Mucosa of descending colon (tissue), 3 donors: ENCODE measurements at regions not wholly inside any gene's neighbourhood (a gene's known extent, or its start where the extent isn't known, plus 50 kb on each side); places are given as distances from the start of the nearest gene placed in this dataset.

ENCODE experiments used
- ATAC-seq: fragments of 200-7000 bp; cut with Tn5 transposase; one replicate; pipeline ENCODE4 v1.9.1; 2020; ENCODE audit warnings: mild to moderate bottlenecking, moderate library complexity
- DNase-seq, 3 donors: peaks; one replicate each; pipeline ENCODE4 v3.0.0-alpha.2; 2020
- H3K36me3 ChIP-seq: fragments of 200-600 bp; one replicate; pipeline ENCODE4 v1.8.0; 2021; ENCODE audit warnings: low read depth, mild to moderate bottlenecking
- H3K4me1 ChIP-seq: fragments of 200-600 bp; one replicate; pipeline ENCODE4 v1.8.0; 2021; ENCODE audit warnings: low read depth, mild to moderate bottlenecking
- H3K4me3 ChIP-seq: fragments of 200-600 bp; one replicate; pipeline ENCODE4 v1.8.0; 2021; ENCODE audit warnings: mild to moderate bottlenecking
- H3K9me3 ChIP-seq: fragments of 200-600 bp; one replicate; pipeline ENCODE4 v1.8.0; 2021; ENCODE audit warnings: mild to moderate bottlenecking
- CTCF ChIP-seq: fragments of 200-600 bp; IDR thresholded peaks from one replicate; pipeline ENCODE4 v1.8.0; 2022; ENCODE audit warnings: antibody characterized with exemption, mild to moderate bottlenecking
- intact Hi-C, 2 donors: fragments of 100-400 bp; cut with DNase I in 1 of 2; cut with micrococcal nuclease in 1 of 2; formaldehyde crosslinking; loops; one replicate each; pipeline versions ENCODE4 v1.11.0 to v1.11.1; 2022; cut with DNase I, micrococcal nuclease
- donor health status: DM: no; HTN: no; CAD: no; lungs with moderate emphysema.
- donor health status: DM: no; HTN: no; CAD: no.
- donor health status: DM: no; HTN: yes; CAD: no.

DNA sequence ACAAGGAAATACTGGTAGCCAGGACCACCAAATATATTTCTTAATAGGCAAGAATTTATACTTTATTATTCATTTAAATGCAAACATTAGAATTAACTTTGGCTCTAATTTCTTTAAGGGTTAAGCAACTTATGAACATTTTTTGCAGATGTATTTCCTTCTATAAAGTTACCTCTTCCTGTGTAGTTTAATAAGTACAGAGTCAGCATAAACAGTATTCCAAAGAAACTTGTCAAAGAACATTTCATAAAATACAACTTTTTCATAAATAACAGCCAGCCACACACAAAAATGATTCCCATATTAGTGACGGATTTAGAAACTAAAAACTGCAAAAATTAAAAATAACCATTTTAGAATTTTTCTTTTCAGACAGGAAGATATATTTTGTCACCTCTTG, 723.2 kb downstream of the KCNJ2 start:
- intact Hi-C loops = no loop called here
- H3K4me1 ChIP-seq = no peaks in the 10 kb centered on the region
- ATAC-seq = no peak
- TF ChIP-seq CTCF = no peak
- no peaks in the 10 kb centered on the region for H3K36me3 ChIP-seq
- DNase-seq = no peak
- no peaks in the 10 kb centered on the region for H3K9me3 ChIP-seq
- no peak overlapping the region for H3K4me3 ChIP-seq

DNA sequence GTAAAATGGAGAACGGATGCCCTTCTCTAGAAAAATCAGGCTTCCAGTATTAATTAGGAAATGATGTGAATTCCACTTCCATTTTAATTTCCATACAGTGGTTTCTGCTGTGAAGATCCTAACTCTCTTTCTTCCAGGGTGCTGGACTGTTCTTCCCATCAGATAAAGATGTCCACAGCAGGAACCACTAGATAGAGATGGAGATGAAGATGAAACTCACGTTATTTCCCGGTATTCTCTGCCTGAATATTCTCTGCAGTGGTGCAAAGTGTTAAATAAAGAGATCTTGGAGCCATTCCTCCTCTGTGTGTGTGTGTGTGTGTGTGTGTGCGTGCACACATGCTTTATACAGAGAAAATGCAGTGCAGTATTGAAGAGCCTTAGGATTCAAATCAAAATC, 727.5 kb downstream of the KCNJ2 start:
- H3K4me1 ChIP-seq = no peaks in the 10 kb centered on the region
- TF ChIP-seq CTCF = no peak
- H3K36me3 ChIP-seq = no peaks in the 10 kb centered on the region
- H3K4me3 ChIP-seq = no peak overlapping the region
- H3K9me3 ChIP-seq = no peaks in the 10 kb centered on the region
- ATAC-seq = no peak
- DNase-seq = no peak
- intact Hi-C loops = no loop called here

- no peak for TF ChIP-seq CTCF
- no peak for DNase-seq
- intact Hi-C loops = no loop called here
- no peaks in the 10 kb centered on the region for H3K4me1 ChIP-seq
- no peaks in the 10 kb centered on the region for H3K36me3 ChIP-seq
- ATAC-seq = no peak
- no peaks in the 10 kb centered on the region for H3K9me3 ChIP-seq
- no peak overlapping the region for H3K4me3 ChIP-seq
Observed at GRCh38 chr17:70897446-70897845, 728.1 kb downstream of the KCNJ2 start.

DNA sequence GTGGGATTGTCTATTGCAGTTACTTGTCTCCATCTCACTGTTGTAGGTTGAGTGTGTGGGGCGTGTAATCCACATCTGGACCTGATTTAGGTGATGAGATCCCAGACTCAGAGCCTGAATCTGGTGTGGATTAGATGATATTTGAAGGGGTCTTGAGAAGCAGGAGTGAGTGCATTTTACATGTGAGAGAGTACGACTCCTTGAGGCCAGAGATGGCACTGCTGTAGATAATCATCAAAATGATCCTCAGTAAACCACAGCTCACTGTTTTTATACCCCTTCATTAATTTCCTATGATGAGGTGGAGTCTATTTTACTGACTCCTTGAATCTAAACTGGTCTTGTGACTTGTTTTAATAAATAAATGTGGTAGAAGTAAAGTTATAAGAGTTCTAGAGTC, 732.5 kb downstream of the KCNJ2 start:
- ATAC-seq (no peak), DNase-seq (no peak)
- intact Hi-C loops = no loop called here
- Histone ChIP-seq H3K36me3 (no peaks in the 10 kb centered on the region), H3K4me3 (no peak overlapping the region), H3K4me1 (no peaks in the 10 kb centered on the region), H3K9me3 (no peaks in the 10 kb centered on the region)
- TF ChIP-seq CTCF = no peak

DNA sequence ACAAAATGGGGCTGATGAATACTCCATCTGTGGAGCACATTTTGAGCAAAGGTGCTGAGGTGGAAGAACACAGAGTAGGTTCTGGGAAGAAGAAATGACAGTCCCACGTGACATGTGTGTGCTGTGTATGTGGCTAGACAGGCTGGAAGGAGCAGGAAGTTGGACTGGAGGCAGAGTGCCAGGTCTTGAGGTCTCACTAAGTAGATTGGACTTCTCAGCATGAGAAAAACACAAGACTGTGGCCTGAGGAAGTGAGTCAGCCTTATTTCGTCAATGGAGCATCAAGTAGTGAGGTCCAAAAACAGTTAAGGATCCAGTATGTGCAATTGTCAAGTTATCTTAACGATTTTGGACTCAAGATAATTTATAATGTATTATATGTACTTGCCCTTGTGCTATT, 736.5 kb downstream of the KCNJ2 start:
- intact Hi-C loops = no loop called here
- H3K36me3 ChIP-seq = no peaks in the 10 kb centered on the region
- DNase-seq = peak in 1 of 3 donors; percentile 9
- no peak overlapping the region for H3K4me3 ChIP-seq
- TF ChIP-seq CTCF = no peak
- H3K4me1 ChIP-seq = no peaks in the 10 kb centered on the region
- H3K9me3 ChIP-seq = no peaks in the 10 kb centered on the region
- ATAC-seq = no peak

DNA sequence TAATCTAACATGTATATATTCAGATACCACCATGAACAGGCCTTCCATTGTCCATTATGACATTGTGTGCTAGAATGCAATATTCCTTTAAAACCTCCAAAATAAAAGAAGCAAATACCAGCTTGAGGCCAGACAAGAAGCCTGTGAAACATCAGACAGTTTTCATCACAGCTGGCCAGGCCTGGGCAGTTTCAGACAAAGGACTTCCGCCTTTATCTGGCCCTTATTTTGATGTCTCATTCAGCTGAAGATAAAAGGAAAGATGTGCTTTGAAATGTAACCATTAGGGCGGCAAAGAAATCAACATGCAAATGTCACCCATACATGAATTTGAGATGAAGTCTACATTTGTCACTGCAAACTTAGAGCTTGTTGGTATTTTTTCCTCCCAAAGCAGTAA, 737.5 kb downstream of the KCNJ2 start:
- Histone ChIP-seq H3K4me1 (no peaks in the 10 kb centered on the region), H3K36me3 (no peaks in the 10 kb centered on the region), H3K9me3 (no peaks in the 10 kb centered on the region), H3K4me3 (no peak overlapping the region)
- DNase-seq (no peak), ATAC-seq (no peak)
- no peak for TF ChIP-seq CTCF
- intact Hi-C loops = no loop called here
